ENCODE measurements at regions not wholly inside any gene's neighbourhood (a gene's known extent, or its start where the extent isn't known, plus 50 kb on each side); places are given as distances from the start of the nearest gene placed in this dataset.

- no peak for DNase-seq (ENCODE audit: low read depth in 4 of 4, low spot score in 2 of 4)
Observed at GRCh38 chr5:29905626-29906353, 1287.7 kb upstream of the CDH6 start.

DNA sequence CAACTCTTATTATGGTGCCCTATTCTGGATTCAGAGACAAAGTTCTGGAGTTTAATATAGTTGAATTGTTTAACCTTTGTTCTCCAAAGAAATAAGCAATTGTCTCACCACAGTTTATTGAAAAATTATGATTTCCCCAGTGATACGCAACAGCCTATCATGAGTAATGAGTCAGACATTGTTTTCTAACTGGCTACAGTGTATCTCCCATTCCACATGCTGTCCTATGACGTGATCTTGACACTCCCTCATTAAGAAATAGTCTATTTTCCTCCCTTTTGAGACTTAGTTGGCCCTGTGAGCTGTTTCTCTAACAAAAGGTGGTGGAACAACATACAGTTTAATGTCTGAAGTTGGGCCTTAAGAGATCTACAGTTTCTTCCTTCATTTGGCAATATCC lies 1290.6 kb upstream of the CDH6 start:
- DNase-seq (ENCODE audit: low read depth in 4 of 4, low spot score in 2 of 4) = no peak

DNA sequence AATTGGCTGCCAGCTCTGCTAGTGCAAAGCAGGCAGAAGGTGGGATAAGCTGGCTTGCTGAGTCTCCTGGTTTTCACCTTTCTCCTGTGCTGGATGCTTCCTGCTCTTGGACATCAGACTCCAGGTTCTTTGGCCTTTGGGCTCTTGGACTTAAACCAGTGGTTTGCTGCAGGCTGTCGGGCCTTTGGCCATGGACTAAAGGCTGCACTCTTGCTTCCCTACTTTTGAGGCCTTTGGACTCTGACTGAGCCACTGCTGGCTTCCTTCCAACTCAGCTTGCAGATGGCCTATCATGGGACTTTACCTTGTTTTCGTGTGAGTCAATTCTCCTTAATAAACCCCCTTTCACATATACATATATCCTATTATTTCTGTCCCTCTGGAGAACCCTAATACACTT lies 1293.9 kb upstream of the CDH6 start:
- no peak for DNase-seq (ENCODE audit: low read depth in 4 of 4, low spot score in 2 of 4)

GRCh38 chr5:29897916-29898315 lies 1295.6 kb upstream of the CDH6 start:
- DNase-seq (ENCODE audit: low read depth in 4 of 4, low spot score in 2 of 4) = no peak

- DNase-seq (ENCODE audit: low read depth in 4 of 4, low spot score in 2 of 4) = no peak
Observed at GRCh38 chr5:29896646-29897045, 1296.8 kb upstream of the CDH6 start.

GRCh38 chr5:29894668-29895067 lies 1298.8 kb upstream of the CDH6 start:
- no peak for DNase-seq (ENCODE audit: low read depth in 4 of 4, low spot score in 2 of 4)

- DNase-seq (ENCODE audit: low read depth in 4 of 4, low spot score in 2 of 4) = no peak
Observed at GRCh38 chr5:29889051-29889450, 1304.4 kb upstream of the CDH6 start.

DNA sequence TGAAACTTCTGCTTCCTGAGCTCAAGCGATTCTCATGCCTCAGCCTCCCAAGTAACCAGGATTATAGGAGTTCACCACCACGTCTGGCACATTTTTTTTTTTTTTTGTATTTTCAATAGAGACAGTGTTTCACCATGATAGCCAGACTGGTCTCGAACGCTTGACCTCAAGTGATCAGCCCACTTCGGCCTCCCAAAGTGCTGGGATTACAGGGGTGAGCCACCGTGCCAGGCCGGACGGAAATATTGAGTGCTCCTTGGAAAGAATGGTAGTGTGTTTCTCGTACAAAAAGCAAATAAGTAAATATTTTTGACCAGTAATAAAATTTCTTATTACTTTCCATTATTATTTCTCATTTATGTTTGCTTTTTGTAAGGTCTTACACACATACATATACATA lies 1307.9 kb upstream of the CDH6 start:
- no peak for DNase-seq (ENCODE audit: low read depth in 4 of 4, low spot score in 2 of 4)

- no peak for DNase-seq (ENCODE audit: low read depth in 4 of 4, low spot score in 2 of 4)
Observed at GRCh38 chr5:29882036-29882435, 1311.5 kb upstream of the CDH6 start.

GRCh38 chr5:29879401-29879800 lies 1314.1 kb upstream of the CDH6 start:
- no peak for DNase-seq (ENCODE audit: low read depth in 4 of 4, low spot score in 2 of 4)

GRCh38 chr5:29878599-29878998 lies 1314.9 kb upstream of the CDH6 start:
- no peak for DNase-seq (ENCODE audit: low read depth in 4 of 4, low spot score in 2 of 4)

- DNase-seq (ENCODE audit: low read depth in 4 of 4, low spot score in 2 of 4) = no peak
Observed at GRCh38 chr5:29867155-29867554, 1326.3 kb upstream of the CDH6 start.

GRCh38 chr5:29853711-29854220 lies 1339.7 kb upstream of the CDH6 start:
- DNase-seq (ENCODE audit: low read depth in 4 of 4, low spot score in 2 of 4) = no peak

- no peak for DNase-seq (ENCODE audit: low read depth in 4 of 4, low spot score in 2 of 4)
Observed at GRCh38 chr5:29852329-29852728, 1341.2 kb upstream of the CDH6 start.

DNA sequence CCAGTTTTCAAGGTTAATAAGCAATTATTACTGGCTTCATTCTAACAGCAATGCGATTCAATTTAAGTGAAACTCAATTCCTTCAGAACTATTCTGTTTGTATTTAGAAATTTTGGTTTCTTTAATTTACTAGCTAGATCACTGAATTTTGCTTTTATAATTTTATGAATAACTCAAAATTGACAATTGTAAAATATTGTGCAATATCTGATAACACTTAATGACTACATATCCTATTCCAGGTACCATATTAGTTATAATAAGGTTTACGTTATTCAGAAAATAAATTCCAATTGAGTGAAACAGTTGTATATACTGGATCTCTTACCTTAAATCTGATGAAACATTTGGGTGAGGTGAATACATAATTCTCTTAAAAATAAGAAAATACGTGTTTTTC lies 1348.3 kb upstream of the CDH6 start:
- DNase-seq (ENCODE audit: low read depth in 4 of 4, low spot score in 2 of 4) = no peak

DNA sequence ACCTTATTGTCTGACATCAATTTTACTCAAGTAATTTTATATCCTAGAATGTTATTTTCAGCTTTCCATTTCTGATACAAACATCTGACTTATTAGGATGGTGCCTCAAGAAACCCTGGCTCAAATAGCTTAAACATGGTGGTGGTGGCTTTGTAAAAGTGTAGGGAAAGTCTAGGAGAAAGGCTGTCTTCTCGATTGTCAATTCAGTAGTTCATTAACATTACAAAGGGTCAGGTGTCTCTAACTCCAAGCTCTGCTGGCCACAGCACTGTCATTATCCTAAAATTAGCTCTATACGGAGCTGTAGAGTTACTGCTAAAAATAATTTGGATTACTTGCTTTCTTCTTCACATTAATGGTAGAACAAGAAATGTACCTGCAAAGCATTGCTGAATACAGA lies 1360.1 kb upstream of the CDH6 start:
- DNase-seq (ENCODE audit: low read depth in 4 of 4, low spot score in 2 of 4) = no peak

DNA sequence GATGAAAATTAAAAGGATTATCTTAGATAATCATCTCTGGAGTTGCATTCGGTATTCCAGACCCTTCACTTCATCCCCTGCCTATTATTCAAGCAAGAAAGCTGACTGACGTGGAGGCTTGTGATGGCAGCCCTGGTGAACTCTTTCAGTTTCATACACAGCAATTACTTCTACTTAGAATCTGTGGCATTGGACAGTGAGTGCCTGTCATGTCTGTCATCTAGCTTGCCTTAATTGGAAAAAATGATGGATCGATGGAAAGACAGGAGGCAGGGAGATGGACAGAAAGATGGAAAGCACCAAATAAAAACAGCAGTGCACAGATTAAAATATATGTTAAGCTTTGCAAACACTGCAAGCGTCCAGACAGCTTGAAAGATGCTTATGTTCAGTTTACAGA lies 1371.0 kb upstream of the CDH6 start:
- DNase-seq (ENCODE audit: low read depth in 4 of 4, low spot score in 2 of 4) = no peak

DNA sequence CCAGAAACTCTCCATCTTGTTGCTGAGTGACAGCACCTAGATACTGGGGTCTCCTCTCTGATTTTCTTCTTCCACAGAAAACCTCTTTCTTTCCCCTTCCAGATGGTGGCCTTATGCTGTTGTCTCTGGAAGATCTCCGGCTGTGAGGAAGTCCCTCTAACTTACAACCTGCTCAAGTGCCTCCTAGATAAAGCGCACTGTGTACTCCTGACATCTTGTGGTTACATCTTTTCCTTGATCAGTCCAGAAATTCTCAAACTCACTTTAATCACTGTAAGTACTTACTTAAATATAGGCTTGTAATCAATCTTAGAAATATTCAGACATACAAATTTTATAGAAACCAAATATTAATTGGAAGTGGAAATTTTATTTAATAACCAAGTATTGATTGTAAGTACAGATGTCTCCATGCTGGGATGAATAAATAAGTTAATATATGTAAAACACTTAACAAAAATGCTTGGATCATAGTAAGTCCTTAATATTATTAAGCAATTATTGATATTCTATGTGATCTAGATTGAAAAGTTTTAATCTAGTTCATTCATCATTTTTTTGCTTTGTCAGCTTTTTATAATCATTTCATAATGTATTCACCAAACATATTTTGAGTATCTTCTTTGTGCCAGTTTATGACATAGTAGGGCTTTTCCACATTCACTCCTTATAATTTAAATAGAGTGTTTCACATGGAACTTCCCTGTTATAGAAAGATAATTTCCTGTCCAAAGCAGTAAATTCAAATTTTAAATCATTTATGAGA lies 1381.4 kb upstream of the CDH6 start:
- no peak for DNase-seq (ENCODE audit: low read depth in 4 of 4, low spot score in 2 of 4)

DNA sequence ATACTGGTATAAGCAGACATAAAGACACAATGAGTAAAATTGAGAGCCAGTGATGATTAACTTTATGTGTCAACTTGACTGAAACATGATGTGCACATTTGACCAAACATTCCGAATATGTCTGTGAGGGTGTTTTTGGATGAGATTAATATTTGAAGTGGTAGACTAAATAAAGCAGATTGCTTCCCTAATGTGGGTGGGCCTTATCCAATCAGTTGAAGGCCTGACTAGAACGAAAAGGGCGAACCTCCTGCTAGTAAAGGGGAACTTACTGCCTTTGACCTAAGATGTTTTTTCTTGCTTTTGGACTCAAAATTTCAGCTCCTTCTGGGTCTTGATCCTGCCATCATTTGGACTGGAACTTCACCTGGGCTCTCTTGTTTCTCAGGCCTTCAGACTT lies 1387.7 kb upstream of the CDH6 start:
- DNase-seq (ENCODE audit: low read depth in 4 of 4, low spot score in 2 of 4) = no peak

GRCh38 chr5:29800752-29801151 lies 1392.7 kb upstream of the CDH6 start:
- DNase-seq (ENCODE audit: low read depth in 4 of 4, low spot score in 2 of 4) = no peak

DNA sequence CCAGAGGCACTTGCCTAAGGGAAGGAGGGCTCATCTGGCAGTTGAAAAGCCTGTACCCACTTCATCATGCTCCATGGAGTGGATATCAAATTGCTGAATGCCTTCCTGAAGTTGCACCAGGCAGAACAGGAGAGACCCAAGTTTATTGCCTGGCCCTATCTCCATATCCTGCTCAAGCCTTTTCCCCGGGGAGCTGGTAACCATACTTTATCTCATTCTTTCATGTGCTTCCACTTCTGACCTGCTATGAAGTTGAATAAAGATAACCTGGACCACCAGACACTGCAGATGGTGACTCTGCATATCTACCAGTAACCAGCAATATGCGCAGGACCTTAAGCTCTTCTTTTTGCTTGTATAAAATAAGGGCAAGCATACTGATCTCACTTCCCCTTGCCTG lies 1397.5 kb upstream of the CDH6 start:
- DNase-seq (ENCODE audit: low read depth in 4 of 4, low spot score in 2 of 4) = no peak

GRCh38 chr5:29795096-29795652 lies 1398.3 kb upstream of the CDH6 start:
- DNase-seq (ENCODE audit: low read depth in 4 of 4, low spot score in 2 of 4) = no peak

Measured in left renal cortex interstitium (tissue), 4 donors.